ENCODE measurements at regions not wholly inside any gene's neighbourhood (a gene's known extent, or its start where the extent isn't known, plus 50 kb on each side); places are given as distances from the start of the nearest gene placed in this dataset.

DNA sequence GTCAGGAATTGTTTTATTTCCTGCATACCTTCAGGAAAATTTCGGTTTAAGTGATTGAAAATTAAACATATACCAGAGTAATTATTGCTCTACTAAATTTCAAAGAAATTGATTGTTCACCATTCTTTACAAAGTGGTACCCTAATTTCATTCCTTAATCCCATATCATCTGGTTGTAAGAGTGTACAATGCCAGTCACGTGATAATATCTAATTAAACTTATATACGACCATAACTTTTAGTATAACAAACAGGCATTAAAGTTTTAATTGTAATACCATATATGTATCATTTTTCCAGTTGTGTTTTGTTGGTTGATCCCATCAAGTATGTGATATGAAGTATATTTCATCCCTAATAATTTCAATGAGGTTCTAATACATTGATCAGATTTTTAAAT, 74.8 kb upstream of the PLSCR5 start:
- no peak for ATAC-seq (replicated peaks; ENCODE audit: extremely low read depth, poor library complexity, severe bottlenecking)
- no peaks in the 10 kb centered on the region for H3K9me3 Mint-ChIP-seq

DNA sequence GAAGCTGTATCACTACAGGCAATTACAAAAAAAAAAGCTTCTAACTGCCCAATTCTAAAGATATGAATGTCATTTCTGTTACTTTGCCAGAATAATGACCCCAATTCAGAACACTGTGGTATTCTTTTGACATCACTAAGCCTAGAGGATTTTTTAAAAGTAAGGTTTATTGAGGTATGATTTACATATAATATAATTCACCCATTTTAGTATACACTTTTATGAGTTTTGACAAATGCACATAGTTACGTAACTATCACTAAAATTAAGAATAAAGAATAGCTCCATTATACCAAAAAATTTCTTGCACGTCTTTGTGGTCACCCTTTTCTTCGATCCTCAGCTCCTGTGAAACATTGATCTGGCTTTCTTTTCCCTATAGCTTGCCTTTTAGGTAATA, 74.0 kb upstream of the PLSCR5 start:
- Mint-ChIP-seq H3K4me3 (no peak overlapping the region), H3K27me3 (no peaks in the 10 kb centered on the region), H3K27ac (ENCODE audit: low read depth) (no peak overlapping the region), H3K9me3 (no peaks in the 10 kb centered on the region), H3K36me3 (ENCODE audit: insufficient read depth) (no peaks in the 10 kb centered on the region), H3K4me1 (no peaks in the 10 kb centered on the region)
- DNase-seq (ENCODE audit: low spot score in 2 of 2) (no peak), ATAC-seq (replicated peaks; ENCODE audit: extremely low read depth, poor library complexity, severe bottlenecking) (no peak)

More for the DNA sequence above, 74.8 kb upstream of the PLSCR5 start:
- H3K4me1 Mint-ChIP-seq: no peaks in the 10 kb centered on the region
- H3K36me3 Mint-ChIP-seq (ENCODE audit: insufficient read depth): no peaks in the 10 kb centered on the region
- H3K27ac Mint-ChIP-seq (ENCODE audit: low read depth): no peak overlapping the region
- H3K27me3 Mint-ChIP-seq: no peaks in the 10 kb centered on the region
- no peak for DNase-seq (ENCODE audit: low spot score in 2 of 2)
- H3K4me3 Mint-ChIP-seq: no peak overlapping the region

DNA sequence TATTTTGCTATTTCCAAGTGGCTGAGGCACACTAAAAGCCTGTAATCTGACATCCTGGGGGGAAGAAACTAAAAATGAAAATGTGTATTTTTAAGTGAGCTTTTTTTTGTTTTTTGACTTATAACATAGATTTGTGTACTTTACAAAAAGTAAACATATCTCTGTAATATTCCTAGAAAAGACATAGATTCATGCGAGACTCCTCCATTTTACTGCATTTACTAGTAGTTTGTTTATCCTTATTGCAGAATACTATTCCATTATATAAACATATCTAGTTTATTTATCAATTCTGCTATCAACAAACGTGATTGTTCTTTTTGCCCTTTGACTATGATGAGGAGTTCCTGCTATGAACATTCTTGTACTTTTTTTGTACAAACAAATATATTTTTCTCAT, 67.8 kb upstream of the PLSCR5 start:
- Mint-ChIP-seq H3K36me3 (ENCODE audit: insufficient read depth) (no peaks in the 10 kb centered on the region), H3K4me3 (no peak overlapping the region), H3K27ac (ENCODE audit: low read depth) (no peak overlapping the region)

DNA sequence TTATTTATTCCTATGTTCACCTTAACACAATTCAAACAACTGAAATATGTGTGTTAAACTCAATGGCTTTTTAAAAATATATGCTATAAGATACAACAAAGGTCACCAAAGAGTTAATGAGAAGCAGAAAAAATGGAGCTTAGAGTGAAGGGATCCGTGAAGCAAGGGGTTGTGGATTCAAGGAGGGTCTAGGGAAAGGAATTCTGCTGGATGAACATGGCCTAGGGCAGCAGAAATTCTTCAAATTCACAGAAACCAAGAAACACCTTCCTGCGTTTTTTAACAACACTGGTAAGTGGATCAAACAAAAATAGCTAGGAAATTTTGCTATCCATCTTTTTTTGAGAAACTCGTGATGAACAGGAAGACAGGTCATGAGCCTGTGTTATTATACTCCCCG, 59.3 kb upstream of the PLSCR5 start:
- Mint-ChIP-seq H3K4me1 (no peaks in the 10 kb centered on the region), H3K27me3 (no peaks in the 10 kb centered on the region), H3K36me3 (ENCODE audit: insufficient read depth) (no peaks in the 10 kb centered on the region), H3K4me3 (no peak overlapping the region), H3K9me3 (no peaks in the 10 kb centered on the region), H3K27ac (ENCODE audit: low read depth) (no peak overlapping the region)
- DNase-seq (ENCODE audit: low spot score in 2 of 2): no peak
- ATAC-seq (replicated peaks; ENCODE audit: extremely low read depth, poor library complexity, severe bottlenecking): no peak

More for the DNA sequence above, 67.8 kb upstream of the PLSCR5 start:
- H3K27me3 Mint-ChIP-seq: no peaks in the 10 kb centered on the region
- DNase-seq (ENCODE audit: low spot score in 2 of 2) (no peak), ATAC-seq (replicated peaks; ENCODE audit: extremely low read depth, poor library complexity, severe bottlenecking) (no peak)
- no peaks in the 10 kb centered on the region for H3K9me3 Mint-ChIP-seq
- H3K4me1 Mint-ChIP-seq: no peaks in the 10 kb centered on the region

DNA sequence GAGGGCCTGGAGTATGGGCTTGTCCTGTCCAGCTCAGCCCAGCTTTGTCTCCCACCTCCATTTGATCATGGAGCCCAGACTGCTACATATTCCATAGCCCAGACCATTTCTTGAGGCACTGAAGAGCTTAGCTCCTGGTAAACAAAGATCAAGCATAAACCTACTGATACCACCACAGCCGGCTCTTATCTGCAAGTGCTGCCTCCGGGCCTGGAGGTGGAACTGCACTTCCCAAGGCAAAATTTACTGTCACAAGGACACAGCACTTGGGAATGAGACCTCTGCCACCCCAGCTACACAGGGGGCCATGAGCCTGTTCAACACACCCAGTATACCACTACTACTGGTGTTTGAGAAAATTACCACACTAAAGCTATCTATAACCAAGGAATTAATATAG, 53.7 kb upstream of the PLSCR5 start:
- Mint-ChIP-seq H3K36me3 (ENCODE audit: insufficient read depth) (no peaks in the 10 kb centered on the region), H3K4me3 (no peak overlapping the region), H3K27me3 (no peaks in the 10 kb centered on the region), H3K9me3 (no peaks in the 10 kb centered on the region), H3K4me1 (no peaks in the 10 kb centered on the region), H3K27ac (ENCODE audit: low read depth) (no peak overlapping the region)
- DNase-seq (ENCODE audit: low spot score in 2 of 2) (no peak), ATAC-seq (replicated peaks; ENCODE audit: extremely low read depth, poor library complexity, severe bottlenecking) (no peak)

DNA sequence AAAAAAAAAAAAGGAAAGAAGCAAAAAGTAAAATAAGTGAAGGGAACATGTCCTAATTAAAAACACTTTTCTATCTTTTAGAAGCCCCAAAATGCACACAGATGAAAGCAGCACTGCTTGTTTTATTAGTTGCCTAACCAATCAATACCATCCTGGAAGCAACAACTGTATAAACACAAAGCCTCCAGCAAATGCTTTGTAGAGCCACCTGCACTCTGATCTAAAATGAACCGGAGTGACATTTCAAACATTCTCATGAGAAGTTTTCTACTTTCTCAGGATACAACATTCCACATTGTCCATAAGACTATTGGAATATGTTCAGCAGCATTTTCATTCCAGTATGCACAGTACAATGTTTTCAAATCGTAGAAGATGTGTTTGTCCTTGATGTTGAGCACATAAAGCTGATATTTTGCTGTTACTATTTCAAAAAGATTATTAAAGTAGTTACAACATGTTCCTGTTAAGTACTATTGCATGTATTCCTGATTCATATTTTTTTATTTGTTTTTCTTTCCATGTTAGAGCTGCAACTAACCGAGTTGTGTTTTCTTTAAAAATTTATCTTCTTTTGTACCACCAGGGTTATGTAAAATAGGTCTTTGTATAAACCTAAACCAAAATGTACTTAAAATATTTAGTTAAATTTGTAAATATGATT, 50.3 kb upstream of the PLSCR5 start:
- H3K4me3 Mint-ChIP-seq: no peak overlapping the region
- no peaks in the 10 kb centered on the region for H3K9me3 Mint-ChIP-seq
- H3K4me1 Mint-ChIP-seq: no peaks in the 10 kb centered on the region
- no peaks in the 10 kb centered on the region for H3K27me3 Mint-ChIP-seq
- no peak overlapping the region for H3K27ac Mint-ChIP-seq (ENCODE audit: low read depth)
- DNase-seq (ENCODE audit: low spot score in 2 of 2): no peak
- no peak for ATAC-seq (replicated peaks; ENCODE audit: extremely low read depth, poor library complexity, severe bottlenecking)
- H3K36me3 Mint-ChIP-seq (ENCODE audit: insufficient read depth): no peaks in the 10 kb centered on the region
